DND-41 (cell line): ENCODE measurements at regions not wholly inside any gene's neighbourhood (a gene's known extent, or its start where the extent isn't known, plus 50 kb on each side); places are given as distances from the start of the nearest gene placed in this dataset.

Source experiments
- CTCF ChIP-seq: IDR thresholded peaks from 2 replicates; pipeline ENCODE4 v1.5.1; 2012; ENCODE audit warnings: borderline replicate concordance, low read length, moderate library complexity, mild to moderate bottlenecking; ENCODE audit not compliant: poor library complexity, severe bottlenecking; ENCODE audit errors: extremely low read depth
- EZH2 ChIP-seq: IDR thresholded peaks from 3 replicates; pipeline ENCODE4 v1.6.1; 2012; ENCODE audit warnings: borderline replicate concordance, low read depth, mild to moderate bottlenecking, moderate library complexity, low read length, inconsistent platforms; ENCODE audit not compliant: severe bottlenecking

GRCh38 chr16:73204359-73205152 lies 156.6 kb upstream of the ZFHX3 start:
- TF ChIP-seq CTCF = no peak
- no peak for TF ChIP-seq EZH2
